Fibroblast of lung (primary cell): ENCODE measurements at regions not wholly inside any gene's neighbourhood (a gene's known extent, or its start where the extent isn't known, plus 50 kb on each side); places are given as distances from the start of the nearest gene placed in this dataset.

ENCODE experiments used
- CTCF ChIP-seq, 2 donors: IDR thresholded peaks in 1 of 2; conservative IDR thresholded peaks in 1 of 2; 1 replicate in 1 of 2; 2 replicates in 1 of 2; pipeline ENCODE4 v1.5.1; 2011 to 2012; ENCODE audit warnings: low read length in 2 of 2, control low read depth in 1 of 2, inconsistent platforms in 1 of 2, low read depth in 1 of 2, mild to moderate bottlenecking in 1 of 2
- EZH2 ChIP-seq: IDR thresholded peaks from 2 replicates; pipeline ENCODE4 v1.5.1; 2012; ENCODE audit warnings: low read length, control low read depth, mild to moderate bottlenecking; ENCODE audit errors: missing control alignments

DNA sequence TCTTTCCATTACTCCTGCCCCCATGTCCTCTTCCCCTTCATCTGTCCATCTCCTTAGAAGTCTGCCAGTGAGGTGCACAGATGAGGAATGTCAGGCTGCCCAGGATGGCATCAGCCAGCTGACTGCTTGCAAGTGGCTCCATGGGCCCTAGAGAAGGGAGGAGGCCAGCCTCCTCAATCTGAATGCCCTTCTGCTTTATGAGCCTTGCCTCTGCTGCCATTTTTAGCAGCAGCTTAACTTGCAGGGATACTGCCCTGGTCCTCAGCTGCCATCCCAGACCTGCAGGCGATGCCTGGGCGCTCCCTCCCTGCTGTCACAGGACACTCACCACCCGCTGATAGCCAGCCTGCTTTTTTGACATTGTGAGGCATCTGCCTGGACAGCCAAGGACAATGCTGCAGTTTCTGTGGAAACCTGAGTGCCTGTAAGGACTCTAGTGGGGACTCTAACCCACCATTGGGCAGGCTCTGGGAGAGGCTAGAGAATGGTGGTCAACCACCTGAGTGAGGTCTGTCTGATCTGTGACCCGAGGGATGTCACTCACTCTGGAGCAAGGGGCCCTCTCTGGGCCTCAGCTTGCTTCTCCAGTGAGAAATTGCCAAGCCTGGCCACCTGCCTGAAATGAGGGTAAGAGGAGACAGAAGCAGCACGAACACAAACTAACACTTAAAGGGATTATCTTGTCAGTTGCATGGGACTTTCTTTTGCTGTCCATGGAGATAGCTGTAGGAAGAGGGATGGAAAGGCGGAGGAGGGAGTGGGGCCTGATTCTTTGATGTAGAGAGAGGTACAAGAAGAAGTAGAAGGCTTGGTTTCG is 185.0 kb downstream of the MIS18A start:
- TF ChIP-seq CTCF (conservative IDR thresholded peaks at IDR 0.05 in 1 of 2, IDR thresholded peaks at IDR 0.05 in 1 of 2; ENCODE audit: low read depth in 1 of 2, low read length in 2 of 2) (no peak), EZH2 (no peak)
